Neural cell (in vitro differentiated cells): ENCODE measurements at regions not wholly inside any gene's neighbourhood (a gene's known extent, or its start where the extent isn't known, plus 50 kb on each side); places are given as distances from the start of the nearest gene placed in this dataset.

Experiments used
- H2AFZ ChIP-seq: fragments of 200-600, 300-800 bp; sonication (generic), shearing (Covaris generic); 2 replicates; pipeline ENCODE4 v1.6.0; 2014; ENCODE audit warnings: low read depth, mild to moderate bottlenecking, antibody characterized with exemption, low read length, moderate library complexity
- H3F3A ChIP-seq: fragments of 200-600 bp; shearing (Covaris generic); 2 replicates; pipeline ENCODE4 v1.6.1; 2016; ENCODE audit warnings: mild to moderate bottlenecking, moderate library complexity, mixed read lengths, antibody characterized with exemption, low read length; ENCODE audit not compliant: insufficient read depth, poor library complexity, severe bottlenecking
- H3K27ac ChIP-seq: fragments of 200-600, 300-800 bp; sonication (generic), shearing (Covaris generic); 2 replicates; pipeline ENCODE4 v1.5.1; 2014; ENCODE audit warnings: mild to moderate bottlenecking, low read length, moderate library complexity
- H3K27me3 ChIP-seq: fragments of 300-800, 200-600 bp; sonication (generic), shearing (Covaris generic); 2 replicates; pipeline ENCODE4 v1.6.0; 2014; ENCODE audit warnings: mild to moderate bottlenecking, low read depth, low read length, moderate library complexity; ENCODE audit not compliant: insufficient read depth
- H3K36me3 ChIP-seq: fragments of 300-800, 200-600 bp; sonication (generic), shearing (Covaris generic); 2 replicates; pipeline ENCODE4 v1.5.1; 2014; ENCODE audit warnings: mild to moderate bottlenecking, antibody characterized with exemption, low read length, moderate library complexity; ENCODE audit not compliant: insufficient read depth
- H3K4me2 ChIP-seq: fragments of 300-800, 200-600 bp; sonication (generic), shearing (Covaris generic); 2 replicates; pipeline ENCODE4 v1.6.0; 2014; ENCODE audit warnings: mild to moderate bottlenecking, low read length
- H3K4me3 ChIP-seq: fragments of 300-800, 200-600 bp; sonication (generic), shearing (Covaris generic); 2 replicates; pipeline ENCODE4 v1.5.1; 2014; ENCODE audit warnings: mild to moderate bottlenecking, low read length, moderate library complexity
- H3K79me2 ChIP-seq: fragments of 200-600 bp; shearing (Covaris generic); replicated peaks from 2 replicates; pipeline ENCODE4 v1.6.0; 2014; ENCODE audit warnings: mild to moderate bottlenecking, low read length, moderate library complexity; ENCODE audit not compliant: insufficient read depth
- H3K9ac ChIP-seq: fragments of 300-800, 200-600 bp; sonication (generic), shearing (Covaris generic); 2 replicates; pipeline ENCODE4 v1.6.1; 2016; ENCODE audit warnings: mild to moderate bottlenecking, low read length, mixed read lengths
- H3K9me2 ChIP-seq: fragments of 200-600 bp; shearing (Covaris generic); 2 replicates; pipeline ENCODE4 v1.6.1; 2016; ENCODE audit warnings: mild to moderate bottlenecking, low read length, mixed read lengths; ENCODE audit not compliant: insufficient read depth
- H3K9me3 ChIP-seq: fragments of 200-600, 300-800 bp; sonication (generic), shearing (Covaris generic); 2 replicates; pipeline ENCODE4 v1.6.1; 2016; ENCODE audit warnings: mild to moderate bottlenecking, mixed run types, low read length, moderate library complexity, mixed read lengths
- H4K20me1 ChIP-seq: fragments of 200-600 bp; shearing (Covaris generic); 2 replicates; pipeline ENCODE4 v1.6.1; 2016; ENCODE audit warnings: mild to moderate bottlenecking, mixed run types; ENCODE audit not compliant: insufficient read depth
- CTCF ChIP-seq: fragments of 450-650 bp; IDR thresholded peaks from 2 replicates; pipeline ENCODE4 v1.5.1; 2014; ENCODE audit warnings: antibody characterized with exemption, mild to moderate bottlenecking, moderate library complexity; ENCODE audit not compliant: poor library complexity, severe bottlenecking
- EP300 ChIP-seq: fragments of 450-650 bp; conservative IDR thresholded peaks from 2 replicates; pipeline ENCODE4 v1.6.1; 2014; ENCODE audit warnings: antibody characterized with exemption, mild to moderate bottlenecking, moderate library complexity; ENCODE audit not compliant: poor library complexity, severe bottlenecking
- EZH2 ChIP-seq: fragments of 200-600, 300-800 bp; shearing (Covaris generic), sonication (generic); IDR thresholded peaks from 2 replicates; pipeline ENCODE4 v1.6.1; 2014; ENCODE audit warnings: antibody characterized with exemption, low read length, borderline replicate concordance, mild to moderate bottlenecking; ENCODE audit not compliant: insufficient read depth, poor library complexity, severe bottlenecking
- MXI1 ChIP-seq: fragments of 450-650 bp; conservative IDR thresholded peaks from 2 replicates; pipeline ENCODE4 v1.6.1; 2014; ENCODE audit warnings: antibody characterized with exemption, mild to moderate bottlenecking; ENCODE audit not compliant: poor library complexity, severe bottlenecking
- POLR2AphosphoS5 ChIP-seq: IDR thresholded peaks from 2 replicates; pipeline ENCODE4 v1.6.1; 2012
- RAD21 ChIP-seq: fragments of 450-650 bp; conservative IDR thresholded peaks from 2 replicates; pipeline ENCODE4 v1.6.1; 2014; ENCODE audit warnings: antibody characterized with exemption, mild to moderate bottlenecking, moderate library complexity
- REST ChIP-seq: IDR thresholded peaks from 2 replicates; pipeline ENCODE4 v1.6.1; 2012; ENCODE audit warnings: borderline replicate concordance
- SMC3 ChIP-seq: fragments of 450-650 bp; conservative IDR thresholded peaks from 2 replicates; pipeline ENCODE4 v1.6.1; 2014; ENCODE audit warnings: antibody characterized with exemption, mild to moderate bottlenecking, moderate library complexity; ENCODE audit not compliant: poor library complexity
- TAF1 ChIP-seq: IDR thresholded peaks from 2 replicates; pipeline ENCODE4 v1.6.1; 2012; ENCODE audit warnings: low read depth

- no peaks in the 10 kb centered on the region for H3K9me2 ChIP-seq
- no peaks in the 10 kb centered on the region for H3F3A ChIP-seq
- no peaks in the 10 kb centered on the region for H3K79me2 ChIP-seq
- H3K27me3 ChIP-seq = no peaks in the 10 kb centered on the region
- no peak overlapping the region for H3K4me3 ChIP-seq
- H4K20me1 ChIP-seq = no peaks in the 10 kb centered on the region
- TF ChIP-seq POLR2AphosphoS5 (no peak), EZH2 (no peak), EP300 (no peak), RAD21 (no peak), TAF1 (no peak), CTCF (no peak)
- no peak overlapping the region for H3K27ac ChIP-seq
- no peak overlapping the region for H2AFZ ChIP-seq
- H3K9ac ChIP-seq = no peak overlapping the region
- no peaks in the 10 kb centered on the region for H3K36me3 ChIP-seq
- no peak overlapping the region for H3K4me2 ChIP-seq
- no peaks in the 10 kb centered on the region for H3K9me3 ChIP-seq
Measured at GRCh38 chr10:36676321-36676720, 449.1 kb upstream of the ANKRD30A start.

- Histone ChIP-seq H3K9ac (no peak overlapping the region), H3K27me3 (no peaks in the 10 kb centered on the region), H3F3A (no peaks in the 10 kb centered on the region), H3K9me2 (no peaks in the 10 kb centered on the region), H3K9me3 (no peaks in the 10 kb centered on the region), H3K27ac (no peak overlapping the region), H2AFZ (no peak overlapping the region), H3K36me3 (no peaks in the 10 kb centered on the region), H3K4me2 (no peak overlapping the region), H3K79me2 (no peaks in the 10 kb centered on the region), H4K20me1 (no peaks in the 10 kb centered on the region), H3K4me3 (no peak overlapping the region)
- TF ChIP-seq EP300 = no peak
- TF ChIP-seq RAD21 = no peak
- TF ChIP-seq MXI1 = no peak
- no peak for TF ChIP-seq EZH2
- no peak for TF ChIP-seq POLR2AphosphoS5
- no peak for TF ChIP-seq CTCF
- no peak for TF ChIP-seq REST
- no peak for TF ChIP-seq TAF1
- no peak for TF ChIP-seq SMC3
Measured at GRCh38 chr10:36675458-36675880, 449.9 kb upstream of the ANKRD30A start.
